ENCODE measurements at regions not wholly inside any gene's neighbourhood (a gene's known extent, or its start where the extent isn't known, plus 50 kb on each side); places are given as distances from the start of the nearest gene placed in this dataset.

GRCh38 chr3:118262800-118263402 lies 771.7 kb downstream of the IGSF11 start:
- TF ChIP-seq CTCF (IDR thresholded peaks at IDR 0.05; ENCODE audit: low read length) (no peak), EZH2 (optimal IDR thresholded peaks at IDR 0.05; ENCODE audit: low read depth, low read length) (no peak), EZH2phosphoT487 (IDR thresholded peaks at IDR 0.05; ENCODE audit: low read length) (no peak)

Measured in MM.1S (cell line).